GM21423 (cell line): ENCODE measurements at regions not wholly inside any gene's neighbourhood (a gene's known extent, or its start where the extent isn't known, plus 50 kb on each side); places are given as distances from the start of the nearest gene placed in this dataset.

ENCODE experiments used
- ATAC-seq: cut with Tn5 transposase; IDR thresholded peaks from one replicate; pipeline ENCODE4 v1.9.1; 2021; ENCODE audit warnings: mild to moderate bottlenecking, moderate library complexity; ENCODE audit not compliant: unreplicated experiment

DNA sequence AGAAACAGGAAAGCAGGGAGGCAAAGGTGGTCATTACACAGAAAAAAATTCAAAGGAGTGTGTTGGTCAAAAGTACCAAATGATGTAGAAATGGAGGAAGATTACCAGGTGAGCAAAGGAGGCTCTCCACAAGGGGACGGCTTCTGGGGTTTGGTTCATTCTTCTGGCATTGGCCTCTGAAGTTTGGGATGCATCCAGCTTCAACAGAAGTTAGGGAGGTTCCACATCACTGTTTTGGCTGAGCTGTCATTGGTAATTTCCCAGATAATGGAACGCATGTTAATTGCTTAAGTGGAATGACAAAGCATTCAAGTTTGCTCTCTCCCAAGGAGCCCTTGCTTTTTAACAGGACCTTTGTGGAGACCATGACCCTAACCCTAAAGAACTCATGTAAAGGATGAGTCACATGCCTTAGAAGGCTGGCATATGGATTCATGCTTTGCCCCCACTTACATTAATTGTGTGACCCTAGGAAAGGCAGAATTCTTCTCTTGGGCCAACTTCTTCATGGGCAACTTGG is 398.6 kb downstream of the GPAM start:
- no peak for ATAC-seq

DNA sequence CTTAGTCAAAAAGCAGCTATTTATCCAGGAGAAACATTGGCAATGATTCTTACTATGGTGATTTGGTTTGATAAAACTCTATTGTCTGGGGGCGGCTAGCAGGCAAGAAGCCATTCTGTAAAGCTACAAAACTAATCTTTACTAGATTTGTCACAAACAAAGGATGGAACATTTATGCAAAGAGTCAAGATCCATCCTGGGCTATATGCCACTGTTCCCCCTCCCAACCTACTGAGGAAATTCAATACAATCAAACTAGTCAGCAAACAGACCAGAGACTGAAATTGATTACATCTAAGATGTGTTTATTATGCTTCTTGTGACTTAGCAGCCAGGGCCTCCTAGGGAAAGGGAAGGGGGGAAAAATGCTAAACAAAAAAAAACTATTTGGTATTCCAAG is 397.6 kb downstream of the GPAM start:
- no peak for ATAC-seq

DNA sequence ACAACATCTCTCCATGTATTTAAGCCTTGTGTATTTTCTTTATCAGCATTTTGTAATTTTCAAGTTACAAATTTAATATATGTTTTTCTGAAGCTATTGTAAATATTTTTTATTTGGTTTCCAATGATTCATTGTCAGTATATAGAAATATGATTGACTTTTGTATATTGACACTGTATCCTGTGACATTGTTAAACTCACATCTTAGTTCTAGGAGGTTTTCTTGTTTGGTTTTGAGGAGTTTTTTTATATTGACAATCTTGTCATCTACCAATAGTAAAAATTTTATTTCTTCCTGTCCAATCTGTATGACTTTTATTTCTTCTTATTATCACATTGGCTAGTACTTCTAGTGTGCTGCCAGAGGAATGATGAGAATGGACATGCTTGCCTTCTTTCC is 393.7 kb downstream of the GPAM start:
- no peak for ATAC-seq

DNA sequence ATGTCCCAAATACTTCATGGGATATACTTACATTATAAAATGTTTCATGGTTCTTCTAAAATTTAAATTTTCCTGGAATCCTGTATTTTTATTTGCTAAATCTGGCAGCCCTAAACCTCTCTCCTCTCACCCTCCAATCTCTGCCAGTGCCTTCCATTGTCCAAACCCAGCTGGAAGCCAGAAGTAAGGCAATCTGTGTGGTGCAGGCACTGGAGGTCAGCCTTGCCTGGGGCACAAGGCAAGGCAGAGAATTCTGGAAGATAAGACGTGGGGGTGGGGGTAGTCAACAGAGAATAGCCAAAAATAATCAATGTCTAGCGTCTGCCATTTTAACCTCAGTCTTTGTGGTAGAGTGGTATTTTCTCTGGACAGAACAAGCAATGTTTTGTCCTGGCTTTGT is 381.7 kb downstream of the GPAM start:
- no peak for ATAC-seq

DNA sequence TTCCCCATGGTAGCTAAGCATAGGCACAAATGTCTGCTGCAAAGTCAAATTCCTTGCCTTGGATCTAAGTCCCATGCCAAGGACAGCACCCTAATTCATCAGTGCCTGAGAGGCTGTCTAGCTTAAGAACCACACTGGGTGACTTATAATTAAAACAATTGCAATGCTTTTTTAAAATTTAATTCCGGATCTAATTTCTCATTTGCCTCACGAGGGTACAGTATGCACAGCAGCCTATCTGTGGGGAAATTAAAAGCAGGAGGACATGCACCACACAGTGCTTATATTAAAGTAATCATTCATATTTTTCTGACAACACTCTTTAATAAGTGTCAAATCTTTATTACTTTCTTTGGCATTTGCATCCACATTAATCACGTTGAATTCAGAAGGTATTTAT is 378.8 kb downstream of the GPAM start:
- no peak for ATAC-seq

DNA sequence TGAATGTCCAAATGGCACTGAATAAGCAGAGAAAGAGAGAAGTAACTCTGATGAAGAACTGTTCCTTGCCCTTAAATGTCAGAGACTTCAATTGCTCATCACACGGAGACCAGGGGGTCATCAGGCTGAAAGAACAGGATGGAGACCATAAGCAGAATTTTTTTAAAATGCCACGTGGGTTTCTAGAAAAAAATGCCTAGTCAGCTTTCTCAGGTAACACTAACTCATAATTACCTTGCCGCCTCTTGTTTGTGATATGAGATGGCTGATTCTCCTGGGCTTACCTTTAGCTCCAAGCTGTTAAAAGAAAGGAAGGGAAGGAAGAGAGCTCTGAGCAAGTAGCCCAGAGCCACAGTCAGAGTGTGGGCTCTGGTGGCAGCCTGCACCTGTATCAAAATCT is 372.0 kb downstream of the GPAM start:
- ATAC-seq = no peak

DNA sequence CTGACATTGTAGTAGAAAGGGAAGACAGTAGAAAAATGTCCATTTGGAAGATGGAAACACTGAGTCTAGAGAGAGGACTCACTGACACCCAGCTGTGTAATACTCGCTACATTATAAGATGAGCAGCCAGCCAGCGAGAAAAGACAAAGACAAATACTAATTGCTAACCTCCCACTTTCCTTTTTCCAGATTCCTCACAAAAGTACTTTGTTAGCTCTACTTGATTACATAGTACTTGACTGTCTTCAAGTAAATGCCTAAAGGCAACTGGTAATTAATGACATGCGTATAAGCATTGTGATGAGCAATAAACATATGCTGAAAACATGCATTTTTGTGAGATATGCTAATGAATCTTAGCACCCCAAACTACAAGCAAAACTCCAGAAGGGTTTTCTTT is 363.1 kb downstream of the GPAM start:
- ATAC-seq = no peak

DNA sequence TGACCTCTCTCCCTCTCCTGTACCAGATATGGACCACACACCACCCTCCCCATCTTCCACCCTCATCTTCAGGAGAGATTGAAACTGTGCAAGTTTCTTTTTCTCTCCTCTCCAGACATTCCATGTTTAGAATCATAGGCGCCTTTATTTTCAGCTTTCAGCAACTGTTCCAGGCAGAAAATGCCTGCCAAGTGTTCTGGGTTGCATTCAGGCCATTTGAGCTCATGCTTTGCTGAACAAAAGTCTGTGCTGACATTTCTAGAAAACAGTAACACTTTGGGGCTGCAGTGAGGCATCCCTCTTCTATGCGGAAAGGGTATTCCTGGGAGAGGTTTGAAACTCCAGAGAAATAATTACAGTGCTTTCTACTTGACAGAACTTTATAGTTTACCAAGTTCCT is 361.7 kb downstream of the GPAM start:
- ATAC-seq = no peak

DNA sequence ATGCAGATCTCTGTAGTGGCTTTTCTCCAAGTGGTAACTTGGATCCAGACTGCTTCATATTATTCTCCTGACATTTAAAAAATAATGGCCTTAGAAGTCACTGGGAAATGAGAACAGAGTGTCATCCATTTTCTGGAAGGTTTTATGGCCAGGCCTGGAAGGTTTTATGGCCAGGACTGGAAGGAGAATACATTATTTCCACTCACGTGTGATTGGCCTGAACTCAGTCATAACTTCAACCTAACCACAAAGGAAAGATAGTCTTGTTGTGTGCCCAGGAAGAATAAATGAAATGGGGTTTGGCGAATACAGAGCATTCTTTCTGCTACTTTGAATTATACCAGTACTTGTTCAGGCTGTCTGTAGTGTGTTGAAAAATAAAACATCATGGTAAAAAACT is 360.9 kb downstream of the GPAM start:
- no peak for ATAC-seq

DNA sequence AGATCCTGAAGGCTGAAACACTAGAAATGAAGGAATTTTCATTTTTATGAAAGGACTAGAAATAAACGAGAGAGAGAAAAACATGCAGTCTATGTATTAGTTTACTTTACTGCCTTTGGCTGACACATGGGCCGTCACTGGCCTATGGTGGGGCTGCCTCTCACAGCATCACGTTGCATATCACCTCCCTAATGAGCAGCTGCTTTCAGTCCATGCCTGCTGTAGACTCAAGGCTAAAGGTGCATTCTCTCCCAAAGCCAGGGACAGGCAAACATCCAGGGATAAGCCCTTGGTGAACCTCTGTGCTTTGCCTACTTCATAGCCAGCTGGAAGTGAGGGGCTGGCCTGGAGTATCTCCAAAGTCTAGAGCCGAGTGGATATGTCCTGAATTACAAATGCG is 359.4 kb downstream of the GPAM start:
- ATAC-seq = no peak

DNA sequence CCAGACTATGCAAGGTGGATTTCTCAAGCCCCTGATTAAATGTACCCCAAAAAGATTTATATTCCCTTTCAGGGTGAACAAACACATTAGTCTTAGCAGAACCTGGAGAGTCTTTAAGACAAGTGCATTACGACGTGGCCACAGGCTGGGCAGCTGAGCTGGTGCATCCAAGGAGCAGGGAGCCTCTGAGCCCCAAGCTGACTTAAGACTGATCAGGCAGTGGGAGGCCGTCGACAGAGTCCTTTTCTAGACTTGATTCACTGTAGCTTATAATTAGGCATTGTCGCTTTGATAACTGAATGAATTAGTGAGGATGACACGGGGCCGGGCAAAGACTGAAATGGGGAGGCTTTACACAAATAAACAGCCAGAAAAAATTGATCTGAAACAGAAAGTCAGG is 353.2 kb downstream of the GPAM start:
- no peak for ATAC-seq

DNA sequence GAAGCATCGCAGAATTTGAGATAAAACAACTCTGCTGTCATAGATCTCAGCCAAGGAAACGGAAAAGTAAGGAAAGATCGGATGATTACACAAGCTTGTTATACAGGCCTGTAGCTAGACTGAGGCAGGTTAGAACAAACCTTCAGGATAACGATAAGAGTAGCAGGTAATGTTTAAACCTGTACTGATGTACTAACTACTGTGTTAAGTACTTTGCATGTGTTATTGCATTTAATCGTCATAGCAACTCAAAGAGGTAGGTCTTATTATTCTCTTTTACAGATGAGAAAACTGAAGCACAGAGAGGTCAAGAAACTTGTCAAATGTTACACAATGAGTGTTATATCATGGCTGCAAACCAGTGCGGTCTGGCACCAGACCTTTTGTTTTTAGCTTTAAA is 352.5 kb downstream of the GPAM start:
- ATAC-seq = no peak

DNA sequence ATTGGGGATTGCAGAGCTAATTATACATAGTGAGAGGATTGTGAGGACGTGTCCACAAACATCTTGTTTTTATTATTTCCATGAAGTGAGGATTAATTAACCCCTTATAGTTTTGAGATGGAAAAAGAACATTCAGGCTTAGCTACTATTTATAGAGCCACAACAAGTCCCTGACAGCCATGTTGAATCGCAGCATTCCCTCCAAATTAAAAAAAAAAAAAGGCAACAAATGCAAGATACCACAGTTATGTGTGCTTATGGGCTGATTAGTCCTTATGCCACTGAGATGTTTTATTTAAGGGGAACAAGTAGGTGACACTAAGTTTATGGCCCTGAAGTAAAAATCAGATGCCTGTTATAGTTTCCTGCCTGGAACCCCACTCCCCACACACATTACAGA is 350.3 kb downstream of the GPAM start:
- no peak for ATAC-seq

DNA sequence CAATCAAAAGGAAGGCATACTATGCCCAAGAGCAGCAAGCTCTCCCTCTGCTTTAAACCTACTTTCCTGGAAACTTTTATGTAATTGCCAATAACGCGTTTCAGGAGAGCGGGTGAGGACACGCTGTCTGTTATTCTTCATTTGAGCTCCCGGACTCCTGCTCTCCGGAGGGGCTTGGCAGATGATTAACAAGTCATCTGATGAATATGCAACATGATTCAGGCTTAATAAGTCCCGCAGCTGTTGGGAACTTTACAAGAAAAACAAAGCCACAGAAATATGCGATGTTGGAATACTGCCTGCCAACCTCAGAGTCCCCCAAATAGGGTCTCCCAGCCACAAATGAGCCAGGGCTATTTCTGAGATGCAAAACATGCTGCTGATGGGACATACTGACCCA is 348.0 kb downstream of the GPAM start:
- no peak for ATAC-seq

DNA sequence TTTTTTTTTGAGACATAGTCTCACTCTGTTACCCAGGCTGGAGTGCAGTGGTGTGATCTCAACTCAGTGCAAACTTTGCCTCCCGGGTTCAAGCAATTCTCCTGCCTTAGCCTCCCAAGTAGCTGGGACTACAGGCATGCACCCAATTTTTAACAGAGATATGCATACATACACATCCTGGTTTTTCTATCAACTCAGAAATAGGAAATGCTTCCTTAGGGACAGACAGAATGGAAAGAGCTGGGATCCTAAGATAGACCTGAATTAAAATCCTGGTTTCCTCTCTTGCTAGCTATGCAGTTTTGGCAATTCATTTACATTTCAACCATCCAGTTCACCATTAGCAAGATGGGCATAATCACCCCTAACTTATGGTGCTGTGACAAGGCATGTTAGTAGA is 347.5 kb downstream of the GPAM start:
- no peak for ATAC-seq

DNA sequence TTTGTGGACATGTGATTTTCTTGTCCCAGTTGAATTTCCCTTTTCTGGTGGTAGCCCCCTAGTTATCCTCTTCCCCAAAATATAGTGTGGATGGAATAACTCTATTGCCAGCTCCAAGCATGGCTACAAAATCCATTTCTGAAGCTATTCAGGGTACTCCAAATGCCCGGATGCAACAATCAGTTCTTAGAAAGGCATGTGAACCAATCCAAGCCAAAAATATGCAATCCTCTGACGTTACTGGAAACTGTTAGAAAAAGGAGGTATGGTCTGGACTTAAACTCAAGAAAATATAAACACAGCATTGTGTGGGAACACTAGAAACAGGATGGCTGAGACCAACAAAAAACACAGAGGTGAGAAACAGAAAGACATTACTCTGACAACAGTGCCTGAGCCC is 347.0 kb downstream of the GPAM start:
- ATAC-seq = no peak

DNA sequence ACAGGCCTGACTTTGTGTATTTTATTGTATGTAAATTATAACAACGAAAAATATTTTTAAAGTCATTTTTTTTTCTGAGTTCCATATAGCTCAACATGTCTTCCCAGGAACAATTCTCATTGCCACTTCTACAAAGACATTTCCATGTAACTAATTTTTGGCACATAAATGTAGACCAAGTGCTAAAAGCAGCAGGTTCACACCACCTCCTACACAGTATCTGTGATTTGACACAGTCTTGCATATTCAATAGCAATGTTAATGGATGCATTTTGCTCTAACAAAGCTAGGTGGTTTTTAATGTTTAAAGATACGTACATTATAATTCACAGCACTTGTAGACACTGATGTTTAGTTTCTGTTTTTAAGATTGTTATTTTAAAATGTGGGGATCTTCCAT is 346.5 kb downstream of the GPAM start:
- no peak for ATAC-seq

DNA sequence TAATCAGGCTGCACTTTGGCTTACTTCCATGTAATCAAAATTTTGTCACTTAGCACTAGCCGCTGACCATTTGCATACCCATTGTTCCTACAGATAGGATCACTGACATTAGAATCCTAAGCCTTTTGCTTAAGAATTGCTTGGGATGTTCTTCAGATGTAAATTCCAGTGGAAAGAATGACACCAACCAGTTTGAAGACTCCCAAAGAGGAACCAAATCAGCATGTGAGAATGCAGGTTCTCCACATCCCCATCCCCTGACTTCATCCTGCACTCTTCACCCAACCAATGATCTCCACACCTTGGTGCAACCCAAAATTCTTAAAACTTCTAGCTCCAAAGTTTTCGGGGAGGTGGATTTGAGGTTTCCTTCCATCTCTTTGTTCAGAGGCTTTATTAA is 345.6 kb downstream of the GPAM start:
- no peak for ATAC-seq

DNA sequence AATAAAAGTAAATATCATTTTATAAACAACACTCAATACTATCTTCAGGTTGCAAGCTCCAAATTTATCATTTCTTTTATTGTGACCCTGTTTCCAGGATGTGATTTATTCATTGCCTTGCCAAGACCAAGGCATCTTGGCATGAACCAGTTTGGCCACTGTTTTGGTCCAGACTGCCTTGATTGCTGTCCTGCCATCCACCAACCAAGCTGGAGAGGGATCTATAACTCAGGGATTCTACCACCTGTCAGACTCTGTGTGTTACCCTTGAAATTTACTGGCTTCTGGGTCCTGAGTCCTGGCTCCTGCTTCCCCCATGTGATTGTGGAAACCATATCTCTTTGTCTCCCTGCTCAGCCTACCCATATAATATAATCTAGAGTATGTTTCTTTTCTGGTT is 343.0 kb downstream of the GPAM start:
- no peak for ATAC-seq

DNA sequence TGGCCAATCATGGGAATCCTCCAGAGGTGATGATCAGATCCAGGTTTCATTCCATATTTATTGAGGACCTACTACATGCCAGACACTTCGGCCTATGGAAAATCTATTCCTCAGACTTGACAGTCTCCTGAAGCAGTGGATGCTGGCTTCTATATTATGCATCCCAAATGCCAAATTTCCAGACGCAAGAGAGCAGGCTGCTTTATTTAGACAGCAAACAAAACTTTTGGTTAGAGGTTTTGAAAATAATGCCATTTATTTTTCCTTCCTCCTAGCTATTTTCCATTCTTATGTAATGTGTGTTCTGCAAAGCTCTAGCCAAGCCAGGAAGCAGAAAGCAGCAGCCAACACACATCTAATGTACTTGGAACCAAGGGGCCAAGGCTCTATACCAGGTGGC is 330.8 kb downstream of the GPAM start:
- ATAC-seq = no peak

DNA sequence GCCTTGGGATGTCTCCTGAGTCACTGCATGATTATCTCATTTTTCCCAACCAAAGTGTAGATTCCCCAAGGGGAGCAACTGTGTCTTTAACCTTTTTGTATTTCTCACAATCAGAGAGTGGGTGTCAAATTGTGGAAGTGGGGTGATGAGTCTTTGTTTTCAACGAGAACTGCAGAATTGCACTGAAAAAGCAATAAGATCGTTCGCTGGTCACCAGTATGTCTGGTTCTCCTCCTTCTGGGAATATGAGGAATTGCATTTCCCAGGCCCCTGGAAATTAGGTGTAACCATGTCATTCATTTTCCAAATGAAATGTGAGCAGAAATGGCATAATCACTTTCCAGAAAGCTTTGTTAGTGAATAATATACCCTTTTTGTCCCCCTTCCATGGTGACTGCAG is 326.9 kb downstream of the GPAM start:
- no peak for ATAC-seq

DNA sequence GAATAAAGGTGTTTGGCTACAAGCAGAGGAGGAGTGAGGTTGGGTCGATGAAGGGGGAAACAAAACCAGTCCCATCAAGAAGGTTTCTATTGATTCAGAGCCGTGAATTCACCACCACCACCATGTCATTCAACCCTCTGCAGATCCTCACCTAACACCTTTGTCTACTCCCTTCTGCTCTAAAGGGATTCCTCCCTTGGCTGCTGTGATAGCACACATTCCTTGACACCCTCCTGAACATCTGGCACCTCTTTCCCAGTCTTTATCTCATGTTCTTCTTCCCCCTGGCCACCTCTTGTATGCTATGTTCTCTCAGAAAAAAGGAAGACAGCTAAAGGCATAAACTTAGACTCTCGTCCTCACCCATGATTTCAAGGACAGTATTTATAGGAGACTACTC is 318.0 kb downstream of the GPAM start:
- ATAC-seq = no peak

DNA sequence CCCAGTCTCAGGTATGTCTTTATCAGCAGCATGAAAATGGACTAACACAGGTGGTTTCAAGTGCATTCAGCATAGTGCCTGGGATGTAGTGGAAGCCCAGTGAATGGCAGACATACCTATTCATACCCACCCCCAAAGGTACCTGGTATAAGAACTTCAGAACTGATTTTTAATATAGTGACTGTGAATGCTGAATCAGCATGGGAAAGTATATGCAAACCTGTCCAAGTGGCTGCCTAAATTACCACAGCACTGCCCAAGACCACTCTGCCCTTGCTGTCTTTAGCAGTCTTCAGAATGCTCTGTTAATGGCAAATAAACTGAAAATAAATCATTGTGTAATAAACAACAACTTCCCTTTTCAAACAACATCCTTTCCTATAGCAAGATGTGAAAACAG is 312.1 kb downstream of the GPAM start:
- no peak for ATAC-seq

DNA sequence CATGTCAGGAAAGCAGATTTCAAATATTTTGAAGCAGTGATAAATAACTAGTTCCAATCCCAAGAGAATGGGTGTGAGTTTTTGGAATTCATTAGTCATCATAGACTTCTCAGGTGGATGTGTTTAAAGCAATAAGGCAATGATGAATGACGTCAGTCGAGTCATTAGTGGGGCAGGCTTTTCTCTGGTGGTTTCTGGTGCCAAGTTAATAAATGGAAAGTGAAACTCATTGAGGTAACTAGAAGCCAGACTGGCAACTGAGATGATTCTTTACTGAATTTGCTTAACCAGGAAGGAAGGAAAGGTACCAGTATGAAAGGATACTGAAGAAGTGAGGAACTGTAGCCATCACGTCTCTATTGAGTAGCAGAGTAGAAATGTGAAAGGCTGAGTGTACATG is 311.0 kb downstream of the GPAM start:
- no peak for ATAC-seq
